Upper lobe of left lung (tissue), 6 donors: ENCODE measurements at regions not wholly inside any gene's neighbourhood (a gene's known extent, or its start where the extent isn't known, plus 50 kb on each side); places are given as distances from the start of the nearest gene placed in this dataset.

ENCODE experiments used
- ATAC-seq, 2 donors: fragments of 200-7000 bp; cut with Tn5 transposase; one replicate each; pipeline ENCODE4 v1.9.1; 2022; ENCODE audit warnings: mild to moderate bottlenecking in 2 of 2, moderate library complexity in 2 of 2; ENCODE audit not compliant: low FRiP score in 2 of 2
- DNase-seq, 2 donors: peaks; one replicate each; pipeline ENCODE4 v3.0.0-alpha.2; 2019 to 2020
- H3K27ac ChIP-seq, 4 donors: fragments of 200-600 bp; sonication (generic); one replicate each; pipeline ENCODE4 v1.5.1; 2016 to 2019
- H3K27me3 ChIP-seq, 4 donors: fragments of 200-600 bp; sonication (generic); one replicate each; pipeline ENCODE4 v1.5.1; 2017 to 2019
- H3K36me3 ChIP-seq, 4 donors: fragments of 200-600 bp; sonication (generic); one replicate each; pipeline ENCODE4 v1.5.1; 2016 to 2019
- H3K4me1 ChIP-seq, 4 donors: fragments of 200-600 bp; sonication (generic); one replicate each; pipeline ENCODE4 v1.5.1; 2018 to 2019
- H3K4me3 ChIP-seq, 4 donors: fragments of 200-600 bp; sonication (generic); one replicate each; pipeline ENCODE4 v1.5.1; 2017 to 2019; ENCODE audit warnings: mild to moderate bottlenecking in 2 of 4, moderate library complexity in 1 of 4
- H3K9me3 ChIP-seq, 4 donors: fragments of 200-600 bp; sonication (generic); one replicate each; pipeline ENCODE4 v1.5.1; 2018 to 2019
- CTCF ChIP-seq, 6 experiments: fragments of 450-650 bp in 4 of 6; fragments of 200-600 bp in 2 of 6; sonication (generic) in 2 of 6; IDR thresholded peaks; one replicate each; pipeline ENCODE4 v1.5.1; 2016 to 2019; ENCODE audit warnings: antibody characterized with exemption in 6 of 6
- EP300 ChIP-seq, 4 donors: sonication (generic); formaldehyde crosslinking; IDR thresholded peaks; one replicate each; pipeline ENCODE4 v1.5.1; 2017; ENCODE audit warnings: antibody characterized with exemption in 4 of 4, control low read depth in 2 of 4
- POLR2A ChIP-seq, 4 donors: fragments of 450-650 bp; IDR thresholded peaks; one replicate each; pipeline ENCODE4 v1.5.1; 2016 to 2017; ENCODE audit warnings: antibody characterized with exemption in 4 of 4, mild to moderate bottlenecking in 2 of 4
- POLR2AphosphoS5 ChIP-seq, 2 donors: sonication (generic); formaldehyde crosslinking; IDR thresholded peaks; one replicate each; pipeline ENCODE4 v1.5.1; 2017; ENCODE audit warnings: antibody characterized with exemption in 2 of 2
- whole genome bisulfite sequencing, 2 donors: methylation state at CpG; one replicate each; pipeline ENCODE4 v1.1.5; 2017 to 2018; 5-methylcytosine and 5-hydroxymethylcytosine counted together
- donor health status: DM: no; HTN: no; CAD: no; lungs with moderate emphysema.
- donor health status: DM: no; HTN: yes; CAD: no; lungs with severe emphysema.

GRCh38 chr1:188129856-188130838 lies 1301.4 kb downstream of the PLA2G4A start:
- ATAC-seq, result no peak
- 64 to 66% methylated on average over 8 of the region's 8 CpGs for WGBS, 2 donors
- no peak for DNase-seq
- H3K27ac ChIP-seq, result no peak overlapping the region
- H3K4me3 ChIP-seq, result no peak overlapping the region
- H3K27me3 ChIP-seq, result no peaks in the 10 kb centered on the region
- no peaks in the 10 kb centered on the region for H3K36me3 ChIP-seq
- H3K9me3 ChIP-seq, result peaks cover 0 to 10% (median 2%) of the 10 kb centered on the region in 4 donors
- TF ChIP-seq POLR2AphosphoS5 (IDR thresholded peaks at IDR 0.05) (no peak), EP300 (IDR thresholded peaks at IDR 0.05) (no peak), POLR2A (IDR thresholded peaks at IDR 0.05) (no peak), CTCF (IDR thresholded peaks at IDR 0.05) (no peak)
- H3K4me1 ChIP-seq, result no peaks in the 10 kb centered on the region

- Histone ChIP-seq H3K36me3 (no peaks in the 10 kb centered on the region), H3K27me3 (no peaks in the 10 kb centered on the region), H3K4me1 (no peaks in the 10 kb centered on the region), H3K4me3 (no peak overlapping the region), H3K27ac (no peak overlapping the region), H3K9me3 (no peaks in the 10 kb centered on the region)
- DNase-seq, result no peak
- ATAC-seq, result no peak
- TF ChIP-seq POLR2A (IDR thresholded peaks at IDR 0.05), result no peak
- TF ChIP-seq EP300 (IDR thresholded peaks at IDR 0.05), result no peak
- TF ChIP-seq CTCF (IDR thresholded peaks at IDR 0.05), result no peak
- TF ChIP-seq POLR2AphosphoS5 (IDR thresholded peaks at IDR 0.05), result no peak
- WGBS, 2 donors, result 57 to 75% methylated on average over 2 of the region's 2 CpGs
Measured at GRCh38 chr1:188137221-188137620, 1308.5 kb downstream of the PLA2G4A start.

GRCh38 chr1:188140958-188141357 lies 1312.2 kb downstream of the PLA2G4A start:
- TF ChIP-seq EP300 (IDR thresholded peaks at IDR 0.05), result no peak
- H3K27ac ChIP-seq, result no peak overlapping the region
- H3K4me3 ChIP-seq, result no peak overlapping the region
- DNase-seq (no peak), ATAC-seq (no peak)
- 63 to 69% methylated on average over 2 of the region's 2 CpGs for WGBS, 2 donors
- no peaks in the 10 kb centered on the region for H3K9me3 ChIP-seq
- no peaks in the 10 kb centered on the region for H3K36me3 ChIP-seq
- H3K4me1 ChIP-seq, result no peaks in the 10 kb centered on the region
- H3K27me3 ChIP-seq, result no peaks in the 10 kb centered on the region

- Histone ChIP-seq H3K4me1 (no peaks in the 10 kb centered on the region), H3K36me3 (no peaks in the 10 kb centered on the region), H3K4me3 (no peak overlapping the region), H3K9me3 (no peaks in the 10 kb centered on the region), H3K27ac (no peak overlapping the region), H3K27me3 (no peaks in the 10 kb centered on the region)
- WGBS, 2 donors, result 91 to 94% methylated on average over 11 of the region's 11 CpGs
- TF ChIP-seq POLR2A (IDR thresholded peaks at IDR 0.05), result no peak
- TF ChIP-seq EP300 (IDR thresholded peaks at IDR 0.05), result no peak
- no peak for TF ChIP-seq CTCF (IDR thresholded peaks at IDR 0.05)
- no peak for TF ChIP-seq POLR2AphosphoS5 (IDR thresholded peaks at IDR 0.05)
- DNase-seq (peak in 1 of 2 donors; percentile 48), ATAC-seq (no peak)
Measured at GRCh38 chr1:188154196-188154595, 1325.4 kb downstream of the PLA2G4A start.

- ATAC-seq (no peak), DNase-seq (no peak)
- WGBS, 2 donors, result 75 to 92% methylated on average over 3 of the region's 3 CpGs
Measured at GRCh38 chr1:188154761-188155160, 1326.0 kb downstream of the PLA2G4A start.

More at GRCh38 chr1:188154761-188155160, 1326.0 kb downstream of the PLA2G4A start:
- no peak for TF ChIP-seq EP300 (IDR thresholded peaks at IDR 0.05)
- no peak for TF ChIP-seq POLR2A (IDR thresholded peaks at IDR 0.05)
- no peak for TF ChIP-seq CTCF (IDR thresholded peaks at IDR 0.05)
- TF ChIP-seq POLR2AphosphoS5 (IDR thresholded peaks at IDR 0.05), result no peak
- no peaks in the 10 kb centered on the region for H3K9me3 ChIP-seq
- H3K27ac ChIP-seq, result no peak overlapping the region
- no peaks in the 10 kb centered on the region for H3K36me3 ChIP-seq
- H3K4me3 ChIP-seq, result no peak overlapping the region
- no peaks in the 10 kb centered on the region for H3K4me1 ChIP-seq
- no peaks in the 10 kb centered on the region for H3K27me3 ChIP-seq
